Spleen (tissue), 11 donors: ENCODE measurements at regions not wholly inside any gene's neighbourhood (a gene's known extent, or its start where the extent isn't known, plus 50 kb on each side); places are given as distances from the start of the nearest gene placed in this dataset.

Experiments
- DNase-seq: peaks from one replicate; pipeline ENCODE4 v3.0.0-alpha.2; 2020
- H3K27ac ChIP-seq, 8 donors: fragments of 200-600 bp; sonication (generic) in 7 of 8; 1 replicate in 4 of 8; 2 replicates in 4 of 8; pipeline versions ENCODE4 v1.5.0 to v1.8.0; 2016 to 2021; ENCODE audit warnings: inconsistent platforms in 4 of 8, mild to moderate bottlenecking in 4 of 8, moderate library complexity in 1 of 8
- H3K27me3 ChIP-seq, 7 donors: fragments of 200-600 bp; sonication (generic) in 6 of 7; replicated peaks in 1 of 7; 1 replicate in 4 of 7; 2 replicates in 3 of 7; pipeline versions ENCODE4 v1.5.0 to v1.8.0; 2016 to 2021; ENCODE audit warnings: inconsistent platforms in 3 of 7, mild to moderate bottlenecking in 1 of 7
- H3K36me3 ChIP-seq, 6 donors: fragments of 200-600 bp; sonication (generic) in 5 of 6; 1 replicate in 4 of 6; 2 replicates in 2 of 6; pipeline versions ENCODE4 v1.5.0 to v1.8.0; 2016 to 2021; ENCODE audit warnings: inconsistent platforms in 2 of 6
- H3K4me1 ChIP-seq, 6 donors: fragments of 200-600 bp; sonication (generic) in 5 of 6; 1 replicate in 3 of 6; 2 replicates in 3 of 6; pipeline versions ENCODE4 v1.5.0 to v1.8.0; 2016 to 2021; ENCODE audit warnings: inconsistent platforms in 3 of 6
- H3K4me3 ChIP-seq, 8 donors: fragments of 200-600 bp; sonication (generic) in 7 of 8; 1 replicate in 4 of 8; 2 replicates in 4 of 8; pipeline versions ENCODE4 v1.5.0 to v1.8.0; 2016 to 2021; ENCODE audit warnings: inconsistent platforms in 4 of 8, mild to moderate bottlenecking in 4 of 8, moderate library complexity in 2 of 8
- H3K9me3 ChIP-seq, 8 donors: fragments of 200-600 bp; sonication (generic) in 7 of 8; 1 replicate in 4 of 8; 2 replicates in 4 of 8; pipeline versions ENCODE4 v1.5.0 to v1.8.0; 2016 to 2021; ENCODE audit warnings: inconsistent platforms in 4 of 8
- POLR2A ChIP-seq, 3 donors: fragments of 450-650 bp; IDR thresholded peaks; one replicate each; pipeline ENCODE4 v1.5.1; 2017; ENCODE audit warnings: antibody characterized with exemption in 3 of 3, mild to moderate bottlenecking in 1 of 3
- POLR2AphosphoS5 ChIP-seq, 3 donors: sonication (generic); formaldehyde crosslinking; IDR thresholded peaks; one replicate each; pipeline ENCODE4 v1.5.1; 2017; ENCODE audit warnings: antibody characterized with exemption in 3 of 3
- WGBS, 5 donors: extraction: QIAGEN DNeasy Blood & Tissue Kit in 3 of 5; methylation state at CpG; one replicate each; pipeline versions ENCODE4 v1.1.5 to v1.1.7; 2013 to 2018; 5-methylcytosine and 5-hydroxymethylcytosine counted together
- intact Hi-C: fragments of 100-400 bp; cut with DNase I; formaldehyde crosslinking; loops from one replicate; pipeline ENCODE4 v1.15.0; 2023; ENCODE audit warnings: low total_unique reads
- TF ChIP-seq, protein P1 (sequence below), 11 experiments: fragments of 200-600 bp in 7 of 11; fragments of 450-650 bp in 4 of 11; sonication (generic) in 4 of 11; IDR thresholded peaks in 8 of 11; conservative IDR thresholded peaks in 3 of 11; 1 replicate in 7 of 11; 2 replicates in 4 of 11; pipeline versions ENCODE4 v1.4.0 to v1.8.0; 2016 to 2021; ENCODE audit warnings: antibody characterized with exemption in 11 of 11, inconsistent platforms in 4 of 11, mild to moderate bottlenecking in 1 of 11
- donor health status: healthy with polysubstance abuse.
- donor health status: DM: no; HTN: no; CAD: no; lungs with moderate emphysema.
- donor health status: DM: no; HTN: no; CAD: no.
- donor health status: Bipolar disorder and iron deficiency.
- donor health status: healthy.
- donor health status: DM: no; HTN: no; CAD: no.
- donor health status: DM: yes; HTN: yes; CAD: no.

DNA sequence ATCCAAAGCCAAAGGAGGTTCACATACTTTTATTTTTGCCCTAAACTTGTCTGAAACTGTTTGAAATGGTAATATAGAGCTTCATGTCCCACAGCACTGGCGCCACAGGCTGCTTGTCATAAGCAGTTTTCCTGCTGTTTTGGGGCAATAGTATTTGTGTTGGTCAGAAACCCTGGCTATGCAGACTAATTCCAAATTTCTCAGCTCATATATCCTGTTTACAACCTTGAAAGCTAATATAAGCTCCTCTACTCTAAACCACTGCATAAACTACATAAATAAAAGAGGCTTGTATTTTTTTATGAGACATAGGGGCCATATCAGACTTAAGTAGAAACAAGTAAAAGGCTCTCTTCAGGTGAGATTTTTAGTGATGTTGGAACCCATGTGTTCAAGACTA, 736.8 kb upstream of the ID2 start:
- WGBS, 5 donors, result 75 to 94% (median 87%) methylated on average over 1 of the region's 1 CpG
- H3K27me3 ChIP-seq, result no peaks in the 10 kb centered on the region
- no peak for DNase-seq
- no peaks in the 10 kb centered on the region for H3K9me3 ChIP-seq
- intact Hi-C loops, result no loop called here
- H3K27ac ChIP-seq, result no peak overlapping the region
- TF ChIP-seq POLR2A (IDR thresholded peaks at IDR 0.05), result no peak
- TF ChIP-seq, protein P1, sequence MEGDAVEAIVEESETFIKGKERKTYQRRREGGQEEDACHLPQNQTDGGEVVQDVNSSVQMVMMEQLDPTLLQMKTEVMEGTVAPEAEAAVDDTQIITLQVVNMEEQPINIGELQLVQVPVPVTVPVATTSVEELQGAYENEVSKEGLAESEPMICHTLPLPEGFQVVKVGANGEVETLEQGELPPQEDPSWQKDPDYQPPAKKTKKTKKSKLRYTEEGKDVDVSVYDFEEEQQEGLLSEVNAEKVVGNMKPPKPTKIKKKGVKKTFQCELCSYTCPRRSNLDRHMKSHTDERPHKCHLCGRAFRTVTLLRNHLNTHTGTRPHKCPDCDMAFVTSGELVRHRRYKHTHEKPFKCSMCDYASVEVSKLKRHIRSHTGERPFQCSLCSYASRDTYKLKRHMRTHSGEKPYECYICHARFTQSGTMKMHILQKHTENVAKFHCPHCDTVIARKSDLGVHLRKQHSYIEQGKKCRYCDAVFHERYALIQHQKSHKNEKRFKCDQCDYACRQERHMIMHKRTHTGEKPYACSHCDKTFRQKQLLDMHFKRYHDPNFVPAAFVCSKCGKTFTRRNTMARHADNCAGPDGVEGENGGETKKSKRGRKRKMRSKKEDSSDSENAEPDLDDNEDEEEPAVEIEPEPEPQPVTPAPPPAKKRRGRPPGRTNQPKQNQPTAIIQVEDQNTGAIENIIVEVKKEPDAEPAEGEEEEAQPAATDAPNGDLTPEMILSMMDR (IDR thresholded peaks at IDR 0.05 in 8 of 11, conservative IDR thresholded peaks at IDR 0.05 in 3 of 11), result no peak
- TF ChIP-seq POLR2AphosphoS5 (IDR thresholded peaks at IDR 0.05), result no peak
- no peaks in the 10 kb centered on the region for H3K4me1 ChIP-seq
- no peak overlapping the region for H3K4me3 ChIP-seq
- no peaks in the 10 kb centered on the region for H3K36me3 ChIP-seq

DNA sequence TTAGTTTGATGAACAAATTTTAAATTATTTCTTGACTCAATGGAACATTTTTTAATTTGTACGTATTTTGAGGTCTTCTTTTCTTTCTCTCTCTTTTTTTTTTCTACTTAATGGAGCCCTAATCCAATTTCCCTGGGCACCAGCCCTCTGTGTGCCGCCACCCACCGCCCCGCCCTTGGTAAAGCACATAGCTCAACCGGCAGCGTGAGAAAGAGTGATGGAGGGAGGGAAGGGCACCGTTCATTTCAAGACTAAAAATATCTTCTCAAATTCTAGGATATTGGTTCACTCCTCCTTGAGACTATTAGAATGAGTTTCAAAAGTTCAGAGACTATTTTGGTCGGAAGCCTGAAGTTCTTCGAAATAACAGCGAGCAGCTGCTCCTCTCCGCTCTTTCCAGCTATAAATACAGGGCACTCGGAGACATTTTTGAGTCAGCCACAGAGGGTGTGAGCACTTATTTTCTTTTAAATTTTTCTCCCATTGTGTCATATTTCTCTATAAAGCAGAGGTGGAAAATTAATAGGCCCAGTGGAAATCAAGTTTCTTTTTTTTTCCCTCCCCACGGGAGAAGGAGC, 731.7 kb upstream of the ID2 start:
- intact Hi-C loops, result no loop called here
- peaks cover 0 to 12% (median 0%) of the 10 kb centered on the region in 7 donors for H3K27me3 ChIP-seq
- WGBS, 5 donors, result 80 to 87% (median 84%) methylated on average over 13 of the region's 13 CpGs
- H3K4me3 ChIP-seq, result no peak overlapping the region
- no peaks in the 10 kb centered on the region for H3K4me1 ChIP-seq
- TF ChIP-seq POLR2AphosphoS5 (IDR thresholded peaks at IDR 0.05) (no peak), POLR2A (IDR thresholded peaks at IDR 0.05) (no peak)
- TF ChIP-seq, protein P1 (IDR thresholded peaks at IDR 0.05 in 8 of 11, conservative IDR thresholded peaks at IDR 0.05 in 3 of 11), result no peak
- H3K36me3 ChIP-seq, result no peaks in the 10 kb centered on the region
- no peak overlapping the region for H3K27ac ChIP-seq
- no peaks in the 10 kb centered on the region for H3K9me3 ChIP-seq
- no peak for DNase-seq

DNA sequence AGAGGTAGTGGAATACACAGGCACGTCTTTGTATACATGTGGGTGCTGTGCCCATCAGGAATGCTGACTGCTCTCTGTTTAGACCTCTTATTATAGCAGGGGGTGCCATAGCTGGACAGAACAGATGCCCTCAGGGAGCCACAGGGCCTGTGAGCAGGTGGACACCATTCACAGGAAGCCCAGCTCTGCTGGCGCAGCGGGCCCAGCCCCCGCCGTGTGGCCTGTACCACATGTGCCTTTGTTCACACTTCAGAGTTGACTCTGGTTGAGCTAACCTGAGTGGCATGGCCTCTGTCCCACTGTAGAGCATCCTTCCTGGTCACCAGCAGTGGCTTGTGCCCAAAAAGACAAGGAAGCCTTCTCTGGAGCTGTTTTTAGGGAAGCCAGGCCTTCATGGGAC, 730.9 kb upstream of the ID2 start:
- no peak overlapping the region for H3K4me3 ChIP-seq
- TF ChIP-seq POLR2A (IDR thresholded peaks at IDR 0.05), result no peak
- no peak for TF ChIP-seq POLR2AphosphoS5 (IDR thresholded peaks at IDR 0.05)
- TF ChIP-seq, protein P1 (IDR thresholded peaks at IDR 0.05 in 8 of 11, conservative IDR thresholded peaks at IDR 0.05 in 3 of 11), result no peak
- DNase-seq, result no peak
- H3K36me3 ChIP-seq, result no peaks in the 10 kb centered on the region
- WGBS, 5 donors, result 83 to 97% (median 94%) methylated on average over 2 to 5 of the region's 5 CpGs
- intact Hi-C loops, result no loop called here
- peaks cover 0 to 12% (median 0%) of the 10 kb centered on the region in 7 donors for H3K27me3 ChIP-seq
- H3K27ac ChIP-seq, result no peak overlapping the region
- H3K9me3 ChIP-seq, result no peaks in the 10 kb centered on the region
- H3K4me1 ChIP-seq, result no peaks in the 10 kb centered on the region

DNA sequence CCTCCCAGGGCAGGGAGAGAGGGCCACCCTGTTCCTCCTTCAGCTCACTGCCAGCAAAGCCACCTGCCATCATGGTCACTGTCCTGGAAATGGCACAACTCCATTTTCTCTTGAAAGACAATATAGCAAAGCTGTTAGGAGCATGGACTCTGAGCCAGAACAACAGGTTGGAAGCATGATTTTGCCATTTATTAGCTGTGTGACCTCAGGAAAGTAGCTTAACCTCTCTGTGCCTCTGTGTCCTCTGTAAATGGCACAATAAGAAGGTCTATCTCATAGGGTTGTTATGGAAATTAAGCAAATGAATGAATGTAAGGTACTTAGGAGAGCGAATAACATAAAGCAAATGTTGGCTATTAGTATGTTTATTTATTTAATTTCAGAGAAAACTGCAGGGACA, 730.4 kb upstream of the ID2 start:
- Histone ChIP-seq H3K27me3 (peaks cover 0 to 12% (median 0%) of the 10 kb centered on the region in 7 donors), H3K4me3 (no peak overlapping the region), H3K27ac (no peak overlapping the region), H3K36me3 (no peaks in the 10 kb centered on the region), H3K9me3 (no peaks in the 10 kb centered on the region), H3K4me1 (no peaks in the 10 kb centered on the region)
- intact Hi-C loops, result no loop called here
- DNase-seq, result no peak
- no peak for TF ChIP-seq POLR2AphosphoS5 (IDR thresholded peaks at IDR 0.05)
- TF ChIP-seq, protein P1 (IDR thresholded peaks at IDR 0.05 in 8 of 11, conservative IDR thresholded peaks at IDR 0.05 in 3 of 11), result no peak
- no peak for TF ChIP-seq POLR2A (IDR thresholded peaks at IDR 0.05)
- WGBS, 5 donors, result 96 to 100% (median 98%) methylated on average over 1 of the region's 1 CpG
